AG04450 (cell line): ENCODE measurements at regions not wholly inside any gene's neighbourhood (a gene's known extent, or its start where the extent isn't known, plus 50 kb on each side); places are given as distances from the start of the nearest gene placed in this dataset.

Source experiments
- CTCF ChIA-PET: fragments of 300-600, 350-600 bp; formaldehyde crosslinking; extraction: SDS; loops from one replicate; lab custom pipeline; 2022; ENCODE audit warnings: antibody characterized with exemption, inconsistent platforms; lab: Charles Lee
- POLR2A ChIA-PET: fragments of 350-600 bp; formaldehyde crosslinking; extraction: SDS; loops from one replicate; lab custom pipeline; 2021; ENCODE audit warnings: antibody characterized with exemption, inconsistent platforms; lab: Yijun Ruan, JAX
- DNase-seq: peaks from one replicate; pipeline ENCODE4 v3.0.0-alpha.2; 2011; ENCODE audit warnings: low read depth, low spot score
- H3K27ac ChIP-seq: one replicate; pipeline ENCODE4 v1.5.1; 2012; ENCODE audit warnings: low read depth, low read length, control low read depth
- H3K27me3 ChIP-seq: one replicate; pipeline ENCODE4 v1.6.0; 2012; ENCODE audit warnings: low read length; ENCODE audit not compliant: control insufficient read depth, insufficient read depth
- H3K4me3 ChIP-seq: 2 replicates; pipeline ENCODE4 v1.5.1; 2011; ENCODE audit warnings: mild to moderate bottlenecking, low read depth, low read length, control low read depth
- H3K9me3 ChIP-seq: 2 replicates; pipeline ENCODE4 v1.5.1; 2012; ENCODE audit warnings: low read length; ENCODE audit not compliant: control insufficient read depth, insufficient read depth
- TF ChIP-seq, protein P1 (sequence below): IDR thresholded peaks from 2 replicates; pipeline ENCODE4 v1.5.1; 2011; ENCODE audit warnings: low read depth, low read length, control low read depth, inconsistent platforms

DNA sequence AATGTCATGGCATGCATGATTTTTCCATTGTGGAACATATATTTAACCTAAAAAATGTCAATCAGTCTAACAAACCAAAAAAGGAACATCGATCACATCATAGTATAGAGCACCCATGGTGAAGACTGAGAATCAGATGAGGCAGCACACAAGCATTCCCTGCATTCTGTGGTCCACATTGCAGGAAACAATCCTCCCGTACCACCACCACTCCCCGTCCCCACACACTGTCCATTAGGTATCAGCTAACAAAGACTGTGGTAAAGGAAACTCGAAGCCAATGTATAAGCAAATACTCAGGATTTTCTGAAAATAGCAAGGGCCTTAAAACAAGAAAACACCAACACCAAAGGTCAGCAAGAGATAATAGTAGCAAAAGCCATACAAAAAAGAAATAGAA is 1104.4 kb upstream of the SEMA6A start:
- ChIA-PET CTCF (no interaction called here), POLR2A (no interaction called here)
- Histone ChIP-seq H3K9me3 (no peaks in the 10 kb centered on the region), H3K4me3 (no peak overlapping the region), H3K27ac (no peak overlapping the region), H3K27me3 (no peaks in the 10 kb centered on the region)
- TF ChIP-seq, protein P1, sequence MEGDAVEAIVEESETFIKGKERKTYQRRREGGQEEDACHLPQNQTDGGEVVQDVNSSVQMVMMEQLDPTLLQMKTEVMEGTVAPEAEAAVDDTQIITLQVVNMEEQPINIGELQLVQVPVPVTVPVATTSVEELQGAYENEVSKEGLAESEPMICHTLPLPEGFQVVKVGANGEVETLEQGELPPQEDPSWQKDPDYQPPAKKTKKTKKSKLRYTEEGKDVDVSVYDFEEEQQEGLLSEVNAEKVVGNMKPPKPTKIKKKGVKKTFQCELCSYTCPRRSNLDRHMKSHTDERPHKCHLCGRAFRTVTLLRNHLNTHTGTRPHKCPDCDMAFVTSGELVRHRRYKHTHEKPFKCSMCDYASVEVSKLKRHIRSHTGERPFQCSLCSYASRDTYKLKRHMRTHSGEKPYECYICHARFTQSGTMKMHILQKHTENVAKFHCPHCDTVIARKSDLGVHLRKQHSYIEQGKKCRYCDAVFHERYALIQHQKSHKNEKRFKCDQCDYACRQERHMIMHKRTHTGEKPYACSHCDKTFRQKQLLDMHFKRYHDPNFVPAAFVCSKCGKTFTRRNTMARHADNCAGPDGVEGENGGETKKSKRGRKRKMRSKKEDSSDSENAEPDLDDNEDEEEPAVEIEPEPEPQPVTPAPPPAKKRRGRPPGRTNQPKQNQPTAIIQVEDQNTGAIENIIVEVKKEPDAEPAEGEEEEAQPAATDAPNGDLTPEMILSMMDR, result no peak
- no peak for DNase-seq

DNA sequence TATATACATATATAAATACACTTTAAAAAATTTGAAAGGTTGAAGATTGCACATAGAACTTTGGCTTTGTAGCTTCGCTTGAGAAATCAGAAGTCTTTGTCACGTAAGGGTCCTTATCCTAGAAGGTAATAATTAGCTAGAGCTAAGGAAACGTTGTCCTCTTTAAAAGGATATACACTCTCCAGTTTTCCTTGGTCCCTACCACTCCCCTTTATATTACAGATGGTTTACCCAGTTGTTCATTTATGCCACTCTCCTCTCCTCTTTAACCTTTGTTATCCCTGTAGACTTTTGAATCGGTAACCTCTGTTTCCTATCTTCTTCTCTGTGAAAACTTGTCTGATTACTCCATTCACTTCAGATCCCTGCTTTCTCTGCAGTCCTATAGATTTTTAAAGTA is 1101.0 kb upstream of the SEMA6A start:
- H3K4me3 ChIP-seq, result no peak overlapping the region
- no peak for DNase-seq
- no peak overlapping the region for H3K27ac ChIP-seq
- no peaks in the 10 kb centered on the region for H3K9me3 ChIP-seq
- ChIA-PET CTCF (no interaction called here), POLR2A (no interaction called here)
- H3K27me3 ChIP-seq, result no peaks in the 10 kb centered on the region
- TF ChIP-seq, protein P1, result no peak

DNA sequence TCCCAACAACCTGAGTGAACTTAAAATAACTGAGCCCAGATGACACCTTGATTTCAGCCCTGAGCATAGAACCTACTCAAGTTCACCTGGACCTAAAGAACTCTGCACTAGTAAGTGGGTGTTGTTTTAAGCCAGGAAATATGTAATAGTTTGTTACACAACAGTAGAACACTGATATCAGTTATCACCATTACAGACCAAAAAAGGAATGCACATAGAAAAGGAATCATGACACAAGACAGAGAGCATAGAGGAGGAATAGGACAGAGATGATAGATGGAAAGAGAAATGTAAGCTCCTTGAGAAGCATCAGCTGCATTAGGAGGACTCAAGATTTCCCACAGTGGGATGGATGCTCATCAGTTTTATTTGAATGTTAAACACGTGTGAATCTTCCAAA is 1096.9 kb upstream of the SEMA6A start:
- Histone ChIP-seq H3K27ac (no peak overlapping the region), H3K27me3 (no peaks in the 10 kb centered on the region), H3K4me3 (no peak overlapping the region), H3K9me3 (no peaks in the 10 kb centered on the region)
- no peak for DNase-seq
- ChIA-PET CTCF (no interaction called here), POLR2A (no interaction called here)
- TF ChIP-seq, protein P1, result no peak

DNA sequence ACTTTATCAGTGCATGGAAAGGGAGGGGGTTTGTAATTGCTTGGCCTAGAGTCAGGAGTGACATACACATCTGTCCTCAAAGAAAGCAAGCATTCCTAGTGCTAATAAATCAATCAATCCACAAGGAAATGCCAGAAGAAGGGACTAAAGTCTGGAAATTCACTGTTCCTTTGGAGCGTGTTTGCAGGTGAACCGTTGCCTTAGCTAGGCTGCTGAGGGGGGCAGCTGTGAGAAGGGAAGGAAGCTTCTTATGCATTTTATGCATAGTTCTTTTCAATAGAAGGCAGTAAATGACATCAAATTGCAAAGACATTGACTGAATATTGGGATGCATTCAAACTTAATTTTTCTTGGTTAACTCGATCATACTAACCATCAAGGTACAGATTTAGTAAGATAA is 1092.5 kb upstream of the SEMA6A start:
- Histone ChIP-seq H3K27ac (no peak overlapping the region), H3K9me3 (no peaks in the 10 kb centered on the region), H3K27me3 (no peaks in the 10 kb centered on the region), H3K4me3 (no peak overlapping the region)
- DNase-seq, result no peak
- CTCF ChIA-PET, result no interaction called here
- TF ChIP-seq, protein P1, result no peak
- POLR2A ChIA-PET, result no interaction called here

DNA sequence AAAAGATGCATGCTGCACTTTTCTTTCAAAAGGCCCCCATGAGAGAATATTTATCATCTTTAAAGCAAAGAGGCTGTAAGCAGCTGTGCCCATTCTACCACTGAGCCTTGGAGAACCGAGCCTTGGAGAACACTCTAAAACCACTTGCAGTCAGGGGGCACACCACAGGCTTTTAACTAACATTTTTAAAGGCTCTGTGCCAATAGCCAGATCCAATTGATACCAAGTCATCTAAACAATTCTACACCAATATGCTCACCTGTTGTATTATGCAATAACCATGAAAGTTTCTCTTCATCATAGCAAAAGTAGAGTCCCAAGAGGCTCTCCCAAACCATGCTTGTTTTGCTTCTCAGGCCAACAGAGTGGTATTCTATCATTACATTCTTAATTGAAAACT is 1090.5 kb upstream of the SEMA6A start:
- CTCF ChIA-PET, result no interaction called here
- TF ChIP-seq, protein P1, result no peak
- POLR2A ChIA-PET, result no interaction called here
- Histone ChIP-seq H3K9me3 (no peaks in the 10 kb centered on the region), H3K27me3 (no peaks in the 10 kb centered on the region), H3K27ac (no peak overlapping the region), H3K4me3 (no peak overlapping the region)
- no peak for DNase-seq
